Inflammatory macrophage (primary cell): ENCODE measurements at regions not wholly inside any gene's neighbourhood (a gene's known extent, or its start where the extent isn't known, plus 50 kb on each side); places are given as distances from the start of the nearest gene placed in this dataset.

Experiments
- DNase-seq, 2 donors: peaks; one replicate each; pipeline ENCODE4 v3.0.0-alpha.2; 2020 to 2022

DNA sequence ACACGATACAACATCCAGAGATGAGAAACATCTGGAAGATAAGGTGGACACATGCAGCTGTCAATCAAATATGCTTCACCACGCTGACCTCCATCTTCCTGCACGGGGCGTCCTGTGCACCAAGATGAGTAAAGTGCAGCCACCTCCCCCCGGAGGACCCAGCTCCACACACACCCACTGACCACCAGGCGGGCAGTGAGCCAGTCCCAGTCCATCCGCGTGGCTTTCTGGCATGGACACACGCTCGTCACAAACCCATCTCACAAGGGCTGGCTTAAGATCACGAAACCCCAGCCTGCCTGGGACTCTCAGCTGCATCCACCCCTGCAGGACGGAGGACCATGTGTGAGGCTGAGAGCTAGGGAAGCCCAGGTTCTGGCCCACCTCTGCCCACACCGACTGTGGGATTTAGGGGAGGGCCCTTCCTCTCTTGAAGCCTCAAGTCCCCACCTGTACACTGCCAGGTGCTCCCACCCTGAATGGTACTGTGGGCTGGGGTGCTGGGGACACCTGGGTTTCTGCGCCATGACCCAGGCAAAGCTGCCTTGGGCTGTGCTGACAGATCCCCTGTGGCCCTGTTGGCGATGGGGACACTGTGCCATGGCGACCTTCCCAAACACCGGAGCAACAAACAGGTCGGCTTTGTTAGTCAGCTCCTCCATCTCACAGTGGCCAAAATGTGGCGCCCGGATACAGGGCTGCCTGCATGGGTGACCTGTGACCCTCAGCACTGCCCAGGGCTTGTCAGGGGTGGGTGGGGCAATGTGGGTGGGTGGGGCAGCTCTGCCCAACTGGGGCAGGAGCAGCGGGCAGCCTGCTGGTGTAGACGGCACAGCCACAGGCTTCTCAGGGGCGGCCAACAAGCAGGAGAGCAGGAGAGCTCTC lies 629.0 kb downstream of the TBC1D22A start:
- DNase-seq: no peak

DNA sequence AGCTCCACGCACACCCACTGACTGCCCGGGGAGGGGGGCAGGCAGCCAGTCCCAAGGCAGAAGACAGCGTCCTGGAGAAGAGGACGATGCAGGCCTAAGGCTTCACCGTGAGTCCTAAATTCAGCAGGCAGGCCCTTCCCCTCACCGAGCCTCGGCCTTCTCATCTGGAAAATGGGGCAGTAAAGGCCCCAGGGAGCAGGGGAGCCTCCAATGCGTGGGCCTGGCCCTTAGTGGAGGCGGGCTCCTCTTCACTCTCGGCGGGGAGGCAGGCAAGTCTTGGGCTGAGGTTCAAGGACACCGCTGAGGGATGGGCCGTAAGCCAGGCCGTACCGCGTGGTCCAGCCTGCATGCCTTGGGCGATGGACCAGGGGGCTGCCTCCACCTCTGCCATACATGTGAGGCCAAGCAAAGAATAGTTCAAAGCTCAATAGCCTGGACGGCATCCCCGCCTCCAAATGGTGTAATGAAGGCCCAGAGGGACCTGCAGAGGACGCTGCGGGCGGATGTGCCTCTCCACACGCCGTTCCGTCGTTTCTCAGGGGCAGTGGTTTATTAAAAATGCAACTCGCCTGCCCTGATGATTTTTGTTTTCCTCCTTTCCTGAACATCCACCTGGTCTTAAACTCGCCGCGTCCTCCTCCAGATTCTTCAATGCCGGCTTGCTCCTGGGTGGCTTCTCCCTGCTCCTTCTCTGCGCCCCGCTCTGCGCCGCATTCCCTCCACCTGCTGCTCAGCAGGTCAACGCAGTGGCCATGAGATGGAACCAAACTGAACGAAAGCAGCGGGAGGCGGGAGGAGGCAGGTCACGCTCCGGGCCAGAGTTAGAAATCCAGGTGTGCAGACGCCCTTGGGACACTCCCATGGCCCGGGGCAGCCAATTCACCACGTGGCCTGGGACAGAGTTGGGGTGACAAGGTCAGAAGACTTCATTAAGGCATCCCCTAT lies 627.8 kb downstream of the TBC1D22A start:
- no peak for DNase-seq

DNA sequence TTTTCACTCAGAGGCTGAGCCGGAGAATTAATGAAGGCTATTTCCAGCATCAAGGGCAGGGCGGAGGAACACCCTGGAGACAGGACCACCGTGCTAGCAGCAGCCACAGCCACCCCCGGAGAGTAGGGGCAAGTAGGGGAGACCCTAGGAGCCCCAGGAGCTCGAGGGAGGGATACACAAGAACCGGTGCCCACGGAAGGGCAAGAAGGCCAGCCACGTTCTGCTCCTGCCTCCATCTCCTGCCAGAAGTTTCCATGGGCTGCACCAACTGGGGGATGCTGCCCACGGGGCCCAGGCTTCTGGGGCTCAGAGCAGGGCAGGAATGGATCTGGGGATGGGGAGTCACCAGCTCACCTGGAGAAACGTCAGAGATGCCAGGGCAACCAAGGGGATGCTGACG lies 626.8 kb downstream of the TBC1D22A start:
- DNase-seq: no peak

DNA sequence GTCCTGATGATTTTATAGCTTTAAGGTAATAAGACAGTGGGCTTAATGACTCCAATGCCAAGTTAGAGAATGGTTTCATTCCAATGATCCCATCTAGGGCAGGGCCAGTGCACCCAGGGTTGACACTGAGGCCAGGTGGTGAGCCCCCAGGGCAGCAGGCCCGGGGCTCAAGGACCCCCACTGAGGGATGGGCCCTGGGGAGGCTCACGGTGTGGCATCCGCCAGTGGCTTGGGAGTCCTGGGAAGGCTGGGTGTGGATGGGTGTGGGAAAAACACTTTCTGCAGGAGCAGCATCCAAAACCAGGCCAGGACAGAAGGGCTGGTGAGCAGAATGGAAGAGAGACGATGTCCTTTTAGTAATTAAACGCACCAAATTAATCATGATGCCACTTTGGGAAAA lies 626.3 kb downstream of the TBC1D22A start:
- DNase-seq: no peak

- no peak for DNase-seq
Observed at GRCh38 chr22:47388331-47388730, 625.9 kb downstream of the TBC1D22A start.

GRCh38 chr22:47386812-47387510 lies 624.5 kb downstream of the TBC1D22A start:
- no peak for DNase-seq

DNA sequence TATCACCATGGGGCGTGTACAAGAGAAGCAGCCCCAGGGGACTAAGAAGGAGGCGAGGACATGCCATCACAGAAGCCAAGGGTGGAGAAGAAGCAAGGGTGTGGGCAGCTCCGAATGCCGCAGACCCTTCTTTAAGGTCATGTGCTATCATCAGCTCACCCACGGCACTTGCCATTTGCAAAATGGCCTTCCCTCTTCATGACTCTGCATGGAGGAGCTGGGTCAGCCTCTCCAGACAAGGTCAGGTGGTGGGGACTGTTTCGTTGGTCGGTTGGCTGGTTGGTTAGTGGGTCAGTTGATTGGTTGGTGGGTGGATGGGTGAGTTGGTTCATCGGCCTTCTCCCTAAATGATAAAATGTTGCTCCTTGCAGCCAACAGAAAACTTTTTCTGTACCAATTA lies 622.5 kb downstream of the TBC1D22A start:
- DNase-seq: no peak

- no peak for DNase-seq
Observed at GRCh38 chr22:47382164-47382890, 619.9 kb downstream of the TBC1D22A start.

GRCh38 chr22:47381240-47381639 lies 618.8 kb downstream of the TBC1D22A start:
- DNase-seq: no peak

DNA sequence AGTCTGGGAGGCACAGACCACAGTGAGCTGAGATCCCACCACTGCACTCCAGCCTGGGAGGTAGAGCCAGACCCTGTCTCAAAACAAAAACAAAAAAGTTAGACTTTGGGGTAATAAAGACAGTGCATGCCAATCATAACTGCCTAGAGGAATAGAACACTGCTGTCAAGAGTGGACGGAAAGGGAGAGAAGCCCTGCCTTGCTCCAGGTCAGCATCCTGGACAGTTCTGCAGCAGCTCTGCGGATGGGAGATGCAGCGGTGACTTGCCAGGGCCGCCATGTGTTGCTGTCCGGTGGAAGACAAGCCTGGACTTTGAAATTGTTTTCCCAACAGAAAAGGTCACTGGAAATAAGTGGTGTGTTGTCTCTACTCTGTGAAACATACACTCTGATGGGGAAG lies 618.2 kb downstream of the TBC1D22A start:
- no peak for DNase-seq

DNA sequence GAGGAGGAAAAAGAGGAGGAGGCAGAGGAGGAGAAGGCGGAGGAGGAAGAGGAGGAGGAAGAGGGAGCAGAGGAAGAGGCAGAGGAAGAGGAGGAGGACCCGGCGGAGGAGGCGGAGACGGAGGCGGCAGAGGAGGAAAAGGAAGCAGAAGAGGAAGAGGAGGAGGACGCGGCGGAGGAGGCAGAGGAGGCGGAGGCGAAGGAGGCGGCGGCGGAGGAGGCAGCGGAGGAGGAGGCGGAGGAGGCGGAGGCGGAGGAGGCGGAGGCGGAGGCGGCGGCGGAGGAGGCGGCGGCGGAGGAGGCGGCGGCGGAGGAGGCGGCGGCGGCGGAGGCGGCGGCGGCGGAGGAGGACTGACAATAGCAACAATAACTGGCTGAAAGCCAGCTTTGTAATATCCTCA lies 616.6 kb downstream of the TBC1D22A start:
- DNase-seq: no peak

- no peak for DNase-seq
Observed at GRCh38 chr22:47377926-47378560, 615.6 kb downstream of the TBC1D22A start.

GRCh38 chr22:47376901-47377505 lies 614.6 kb downstream of the TBC1D22A start:
- DNase-seq: no peak

- DNase-seq: no peak
Observed at GRCh38 chr22:47376322-47376700, 613.9 kb downstream of the TBC1D22A start.

DNA sequence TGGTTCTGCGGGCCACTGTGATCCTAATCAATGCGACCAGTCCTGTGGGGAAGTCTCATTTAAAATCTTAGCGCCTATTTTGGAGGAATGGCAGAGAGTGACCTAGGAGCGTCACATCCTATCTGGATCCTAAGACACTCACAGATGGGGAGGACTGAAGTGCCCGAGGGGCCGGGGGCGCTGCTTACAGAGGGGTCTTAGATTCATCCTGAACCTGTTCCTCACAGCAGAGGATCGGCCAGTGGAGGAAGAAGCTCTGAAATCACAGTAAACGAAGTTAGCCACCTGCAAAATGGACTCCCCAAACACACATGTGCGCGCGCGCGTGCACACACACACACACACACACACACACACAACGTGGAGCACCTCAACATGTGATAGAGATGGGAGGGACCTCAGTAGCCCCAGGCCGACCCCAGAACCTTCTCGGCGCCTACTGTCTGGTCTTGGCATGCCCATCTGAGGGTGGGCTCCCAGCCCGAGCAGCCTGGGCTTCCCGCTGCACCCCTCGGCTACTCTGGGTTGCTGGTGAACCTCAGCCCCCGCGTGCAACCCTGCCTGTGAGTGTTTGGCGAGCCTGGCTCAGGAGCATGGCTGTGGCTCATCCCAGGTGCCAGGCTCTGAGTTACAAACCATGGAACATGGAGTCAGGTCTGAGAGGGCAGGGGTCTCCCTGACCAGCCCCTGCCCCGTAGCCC lies 613.3 kb downstream of the TBC1D22A start:
- no peak for DNase-seq

- DNase-seq: no peak
Observed at GRCh38 chr22:47374901-47375575, 612.6 kb downstream of the TBC1D22A start.

DNA sequence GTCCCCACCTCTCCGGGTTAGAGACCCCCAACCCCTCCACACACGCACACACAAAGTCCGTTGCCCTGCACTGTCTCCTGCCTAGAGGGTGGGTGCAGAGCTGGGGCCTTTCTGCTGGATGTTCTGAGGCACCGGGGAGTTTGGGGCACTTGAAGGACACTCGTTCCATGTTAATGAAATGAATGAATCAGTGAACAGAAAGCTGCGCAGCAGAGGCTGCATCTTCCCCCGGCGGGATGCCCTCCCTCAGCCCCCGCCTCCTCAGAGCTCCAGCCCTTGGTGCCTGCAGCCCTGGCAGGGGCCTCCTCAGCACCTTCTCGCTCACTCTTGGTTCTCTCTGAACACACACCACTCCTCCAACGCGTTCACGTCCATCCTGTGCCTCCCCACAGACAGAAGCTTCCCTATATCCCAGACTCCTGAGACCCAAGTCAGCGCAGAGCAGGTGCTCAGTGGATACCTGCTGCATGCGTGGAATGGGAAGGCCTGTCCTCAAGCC lies 611.9 kb downstream of the TBC1D22A start:
- no peak for DNase-seq

DNA sequence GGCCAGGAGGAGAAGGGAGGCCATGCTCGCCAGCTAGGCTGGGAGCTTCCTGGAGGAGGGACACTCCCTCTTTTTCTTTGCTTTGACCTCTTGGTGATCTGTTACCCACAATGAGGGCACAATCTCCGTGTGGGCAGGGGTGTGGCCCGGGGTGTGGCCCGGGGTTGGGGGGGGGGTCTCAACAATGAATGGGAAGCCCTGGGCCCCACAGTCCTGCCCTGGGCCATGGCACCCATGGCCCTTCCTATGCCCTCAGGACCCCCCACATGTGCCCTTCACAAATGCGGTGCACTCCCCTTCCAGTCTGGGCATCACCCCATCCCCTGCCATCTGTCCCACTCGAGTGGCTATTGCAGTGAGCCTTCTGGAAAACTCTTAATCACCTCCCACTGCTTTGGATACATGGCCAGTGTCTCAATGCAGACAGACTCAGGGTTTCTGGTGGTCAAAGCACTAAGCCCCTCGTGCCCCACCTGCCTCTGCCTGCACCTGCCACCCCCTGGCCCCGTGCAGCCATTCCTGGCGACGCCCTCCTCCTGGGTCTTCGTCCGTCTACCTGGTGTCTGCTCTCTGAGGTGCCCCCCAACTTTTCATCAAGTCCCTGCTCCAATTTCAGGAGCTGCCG lies 611.3 kb downstream of the TBC1D22A start:
- no peak for DNase-seq
